ENCODE measurements at regions not wholly inside any gene's neighbourhood (a gene's known extent, or its start where the extent isn't known, plus 50 kb on each side); places are given as distances from the start of the nearest gene placed in this dataset.
"Not testable (repeated sequence)": the region's sequence is repeated elsewhere in the genome, so short reads cannot be mapped to it uniquely, and the experiment has no call there.

- DNase-seq (ENCODE audit: low read depth), result no peak
Measured at GRCh38 chr18:67140495-67140894, 376.0 kb downstream of the DSEL start.

DNA sequence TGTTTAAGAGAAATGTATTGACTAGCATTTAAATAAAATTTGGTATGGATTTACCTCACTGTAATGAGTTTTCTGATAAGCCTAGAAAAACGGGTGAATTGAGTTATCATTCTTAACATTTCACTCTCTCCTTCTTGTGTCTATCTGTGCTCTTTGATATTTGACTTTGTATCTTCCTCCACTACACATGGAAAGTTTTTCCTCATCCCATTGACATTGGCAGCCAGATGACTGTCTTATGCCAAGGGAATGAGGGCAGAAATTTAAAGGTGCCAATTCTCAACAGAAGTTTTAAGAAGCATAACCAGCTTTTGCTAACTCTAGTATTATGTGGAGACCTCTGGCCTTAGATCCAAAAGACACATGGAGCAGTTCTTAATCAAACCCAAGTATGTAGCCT, 376.6 kb downstream of the DSEL start:
- DNase-seq (ENCODE audit: low read depth), result no peak

DNA sequence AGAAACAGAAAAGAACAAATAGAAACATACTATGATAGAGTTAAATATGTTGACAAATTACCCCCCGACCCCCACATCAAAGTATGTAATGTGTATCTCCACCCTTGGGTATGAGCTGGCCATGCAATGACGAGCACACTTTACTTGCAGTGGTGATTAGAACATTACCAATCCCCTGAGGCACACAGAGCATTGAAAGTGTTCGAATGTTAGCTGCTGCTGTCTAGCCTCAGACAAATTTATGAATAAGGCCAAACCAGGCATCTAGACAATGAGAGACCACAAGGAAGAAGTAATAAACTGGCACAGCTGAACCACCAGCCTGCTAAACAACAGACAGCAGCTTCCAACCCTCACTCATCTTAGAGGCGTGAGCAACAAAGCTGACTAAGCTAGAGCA, 380.5 kb downstream of the DSEL start:
- no peak for DNase-seq (ENCODE audit: low read depth)

GRCh38 chr18:67134911-67135310, 381.6 kb downstream of the DSEL start:
- no peak for DNase-seq (ENCODE audit: low read depth)

DNA sequence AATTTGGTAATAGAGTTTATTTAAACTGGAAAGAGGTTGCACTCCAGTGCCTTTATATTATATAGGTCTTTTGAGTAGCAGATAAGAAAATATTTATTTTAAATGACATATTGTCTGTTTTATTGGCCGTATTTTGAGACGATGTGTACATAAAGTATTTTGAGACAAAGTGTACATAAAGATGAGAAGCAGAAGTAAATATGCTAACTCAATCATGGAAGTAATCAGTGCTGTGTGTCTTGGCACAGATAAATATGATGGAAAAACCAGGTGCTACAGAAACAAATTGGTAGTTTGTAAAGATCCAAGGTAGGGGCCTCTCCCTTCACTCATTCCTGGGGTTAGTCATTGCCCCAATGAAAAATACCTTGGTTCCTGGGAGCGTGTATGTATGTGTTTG, 382.9 kb downstream of the DSEL start:
- no peak for DNase-seq (ENCODE audit: low read depth)

- no peak for DNase-seq (ENCODE audit: low read depth)
Measured at GRCh38 chr18:67132919-67133318, 383.6 kb downstream of the DSEL start.

DNA sequence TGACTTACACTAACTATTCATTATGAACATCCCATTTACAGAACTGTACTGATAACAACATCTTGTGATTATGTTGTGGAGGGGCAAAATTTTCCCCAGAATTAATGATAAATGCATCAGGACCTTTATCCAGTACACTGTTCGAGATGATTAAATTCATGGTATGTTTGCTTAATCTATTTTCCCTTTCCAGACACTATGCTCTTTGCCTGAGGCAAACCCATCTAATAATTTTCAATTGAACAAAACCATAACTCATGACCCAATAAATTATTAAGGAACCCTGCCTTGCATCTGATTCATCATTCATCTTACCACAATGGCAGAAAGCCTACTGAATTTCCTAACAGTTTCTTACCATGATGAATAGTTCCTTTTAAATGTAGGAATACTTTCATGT, 385.0 kb downstream of the DSEL start:
- no peak for DNase-seq (ENCODE audit: low read depth)

DNA sequence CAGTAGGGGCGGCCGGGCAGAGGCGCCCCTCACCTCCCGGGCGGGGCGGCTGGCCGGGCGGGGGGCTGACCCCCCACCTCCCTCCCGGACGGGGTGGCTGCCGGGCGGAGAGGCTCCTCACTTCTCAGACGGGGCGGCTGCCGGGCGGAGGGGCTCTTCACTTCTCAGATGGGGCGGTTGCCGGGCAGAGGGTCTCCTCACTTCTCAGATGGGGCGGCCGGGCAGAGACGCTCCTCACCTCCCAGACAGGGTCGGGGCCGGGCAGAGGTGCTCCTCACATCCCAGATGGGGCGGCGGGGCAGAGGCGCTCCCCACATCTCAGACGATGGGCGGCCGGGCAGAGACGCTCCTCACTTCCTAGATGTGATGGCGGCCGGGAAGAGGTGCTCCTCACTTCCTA, 389.8 kb downstream of the DSEL start:
- not testable (repeated sequence) for DNase-seq (ENCODE audit: low read depth)

- no peak for DNase-seq (ENCODE audit: low read depth)
Measured at GRCh38 chr18:67123901-67124300, 392.6 kb downstream of the DSEL start.

- DNase-seq (ENCODE audit: low read depth), result peak; percentile 8
Measured at GRCh38 chr18:67117804-67118203, 398.7 kb downstream of the DSEL start.

DNA sequence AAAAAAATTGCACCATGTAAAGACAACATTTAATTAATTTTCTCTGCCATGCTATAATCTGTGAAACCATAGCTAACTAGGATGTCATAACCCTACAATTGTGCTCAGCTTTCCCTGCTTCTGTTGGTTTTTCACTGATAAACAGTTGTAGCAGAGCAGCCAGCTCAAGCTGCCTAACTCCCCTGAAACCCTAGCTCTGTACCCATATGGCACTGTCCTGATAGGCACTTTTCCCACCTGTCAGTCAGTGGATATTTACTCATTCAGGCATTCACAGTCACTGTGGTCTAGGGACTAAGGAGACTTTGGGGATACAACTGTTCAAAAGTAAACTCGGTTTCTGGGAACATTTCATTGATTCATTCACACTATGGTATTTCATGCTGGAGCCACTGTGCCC, 407.0 kb downstream of the DSEL start:
- DNase-seq (ENCODE audit: low read depth), result peak; percentile 5

GRCh38 chr18:67108894-67109293, 407.6 kb downstream of the DSEL start:
- no peak for DNase-seq (ENCODE audit: low read depth)

DNA sequence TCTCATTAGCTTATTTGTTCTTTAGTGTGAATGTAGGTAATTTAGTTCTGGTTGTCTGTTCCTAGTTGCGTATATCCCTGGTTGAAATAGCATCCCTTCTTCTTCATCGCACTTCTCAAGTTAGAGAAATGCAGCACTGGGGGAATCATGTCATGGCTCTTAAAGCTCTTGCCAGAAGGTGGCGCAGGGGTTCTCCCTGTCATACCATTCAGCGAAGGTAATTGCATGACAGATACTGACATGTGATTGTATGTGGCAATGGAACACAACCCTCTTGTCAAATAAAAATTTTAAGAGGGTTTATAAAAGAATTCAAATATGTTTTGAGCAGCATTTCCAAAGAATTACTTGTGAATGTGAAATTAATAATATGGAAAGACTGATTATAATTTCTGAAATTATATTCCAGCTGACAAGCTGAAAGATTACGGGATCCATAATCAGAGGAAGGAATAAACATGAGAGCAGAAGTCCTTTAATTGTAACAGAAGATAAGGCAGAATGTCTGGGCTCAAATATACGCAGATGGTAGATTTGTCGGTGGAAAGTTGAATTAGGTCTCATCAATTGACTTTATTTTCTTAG, 411.7 kb downstream of the DSEL start:
- peak; percentile 78 for DNase-seq (ENCODE audit: low read depth)

- DNase-seq (ENCODE audit: low read depth), result no peak
Measured at GRCh38 chr18:67094123-67094522, 422.4 kb downstream of the DSEL start.

DNA sequence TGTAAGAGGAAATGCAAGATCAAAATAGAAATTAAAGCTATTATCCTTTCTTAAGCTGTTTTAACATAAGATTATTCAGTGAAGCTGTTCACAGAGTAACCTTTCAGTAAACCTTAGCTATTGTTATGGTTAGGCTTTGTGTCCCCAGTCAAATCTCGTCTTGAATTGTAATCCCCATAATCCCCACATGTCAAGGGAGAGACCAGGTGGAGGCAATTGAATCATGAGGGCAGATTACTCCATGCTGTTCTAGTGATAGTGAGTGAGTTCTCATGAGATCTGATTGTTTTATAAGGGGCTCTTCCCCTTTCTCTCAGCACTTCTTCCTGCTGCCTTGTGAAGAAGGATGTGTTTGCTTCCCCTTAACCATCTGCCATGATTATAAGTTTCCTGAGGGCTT, 424.4 kb downstream of the DSEL start:
- DNase-seq (ENCODE audit: low read depth), result no peak

DNA sequence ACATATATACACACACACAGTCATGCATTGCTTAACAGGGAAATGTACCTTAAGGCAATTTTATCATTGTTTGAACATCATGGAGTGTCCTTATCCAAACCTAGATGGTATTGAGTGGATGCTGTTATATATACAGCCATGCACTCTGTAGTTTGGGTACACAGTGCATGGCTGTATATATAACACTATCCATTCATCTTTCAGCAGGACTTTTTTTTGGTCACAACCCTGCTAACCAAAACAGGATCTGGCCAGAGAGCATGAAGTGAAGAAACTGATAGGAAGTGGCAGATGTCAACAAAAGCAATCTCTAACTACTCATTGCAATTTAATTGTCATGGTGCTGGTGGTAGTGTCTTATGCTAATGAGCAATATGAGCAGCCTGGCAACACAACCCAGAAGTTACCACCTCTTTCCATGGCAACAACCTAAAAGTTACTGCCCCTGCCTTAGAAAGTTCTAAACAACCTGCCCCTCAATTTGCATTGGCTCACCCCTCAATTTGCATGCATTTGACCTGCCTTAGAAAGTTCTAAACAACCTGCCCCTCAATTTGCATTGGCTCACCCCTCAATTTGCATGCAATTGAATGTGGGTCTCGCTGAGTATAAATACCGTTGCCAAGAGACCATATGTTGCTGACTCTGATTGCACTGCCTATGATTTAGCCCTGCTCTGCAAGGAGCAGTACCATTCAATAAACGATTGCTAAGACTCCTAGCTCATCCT, 434.9 kb downstream of the DSEL start:
- DNase-seq (ENCODE audit: low read depth), result no peak

- DNase-seq (ENCODE audit: low read depth), result no peak
Measured at GRCh38 chr18:67080601-67081000, 435.9 kb downstream of the DSEL start.

GRCh38 chr18:67074309-67074708, 442.2 kb downstream of the DSEL start:
- no peak for DNase-seq (ENCODE audit: low read depth)

- DNase-seq (ENCODE audit: low read depth), result no peak
Measured at GRCh38 chr18:67072791-67073190, 443.7 kb downstream of the DSEL start.

GRCh38 chr18:67068608-67069007, 447.9 kb downstream of the DSEL start:
- no peak for DNase-seq (ENCODE audit: low read depth)

DNA sequence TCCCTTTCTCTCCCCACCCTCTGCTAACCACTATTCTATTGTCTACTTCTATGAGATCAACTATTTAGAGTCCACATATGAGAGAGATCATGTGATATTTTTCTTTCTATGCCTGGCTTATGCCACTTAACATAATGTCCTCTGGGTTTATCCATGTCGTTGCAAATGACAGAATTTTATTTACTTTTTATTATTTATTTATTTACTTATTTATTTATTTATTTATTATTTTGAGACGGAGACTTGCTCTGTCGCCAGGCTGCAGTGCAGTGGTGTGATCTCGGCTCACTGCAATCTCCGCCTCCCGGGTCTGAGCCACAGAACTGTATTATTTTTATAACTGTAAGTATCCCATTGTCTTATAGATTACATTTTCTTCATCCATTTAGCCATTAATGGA, 443.4 kb upstream of the CDH19 start:
- no peak for DNase-seq (ENCODE audit: low read depth)

GRCh38 chr18:67043276-67043675, 439.4 kb upstream of the CDH19 start:
- DNase-seq (ENCODE audit: low read depth), result no peak

GRCh38 chr18:67041334-67041733, 437.4 kb upstream of the CDH19 start:
- DNase-seq (ENCODE audit: low read depth), result no peak
